HG03039 (cell line): ENCODE measurements at regions not wholly inside any gene's neighbourhood (a gene's known extent, or its start where the extent isn't known, plus 50 kb on each side); places are given as distances from the start of the nearest gene placed in this dataset.
"Not testable (repeated sequence)": the region's sequence is repeated elsewhere in the genome, so short reads cannot be mapped to it uniquely, and the experiment has no call there.

ENCODE experiments used
- ATAC-seq: cut with Tn5 transposase; IDR thresholded peaks from one replicate; pipeline ENCODE4 v1.9.1; 2021; ENCODE audit warnings: mild to moderate bottlenecking, moderate library complexity; ENCODE audit not compliant: unreplicated experiment

- ATAC-seq: no peak
Observed at GRCh38 chr5:23451156-23451555, 56.3 kb upstream of the PRDM9 start.

- ATAC-seq: no peak
Observed at GRCh38 chr5:23450187-23450586, 57.2 kb upstream of the PRDM9 start.

DNA sequence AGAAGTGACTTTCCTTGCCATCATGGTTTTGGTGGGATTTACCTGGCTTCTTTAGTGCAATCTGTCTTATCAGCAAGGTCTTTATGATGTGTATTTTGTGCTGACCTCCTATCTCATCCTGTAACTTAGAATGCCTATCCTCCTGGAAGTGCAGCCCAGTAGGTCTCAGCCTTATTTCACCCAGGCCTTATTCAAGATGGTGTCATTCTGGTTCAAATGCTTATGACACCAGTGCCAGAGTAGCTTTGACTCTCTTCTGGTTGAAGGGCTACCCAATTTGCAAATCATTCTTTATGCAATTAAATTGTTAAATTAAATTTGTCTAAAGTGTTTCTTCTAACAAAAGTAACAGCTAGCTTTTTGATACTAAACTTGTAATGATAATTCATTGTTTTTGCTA is 58.8 kb upstream of the PRDM9 start:
- no peak for ATAC-seq

DNA sequence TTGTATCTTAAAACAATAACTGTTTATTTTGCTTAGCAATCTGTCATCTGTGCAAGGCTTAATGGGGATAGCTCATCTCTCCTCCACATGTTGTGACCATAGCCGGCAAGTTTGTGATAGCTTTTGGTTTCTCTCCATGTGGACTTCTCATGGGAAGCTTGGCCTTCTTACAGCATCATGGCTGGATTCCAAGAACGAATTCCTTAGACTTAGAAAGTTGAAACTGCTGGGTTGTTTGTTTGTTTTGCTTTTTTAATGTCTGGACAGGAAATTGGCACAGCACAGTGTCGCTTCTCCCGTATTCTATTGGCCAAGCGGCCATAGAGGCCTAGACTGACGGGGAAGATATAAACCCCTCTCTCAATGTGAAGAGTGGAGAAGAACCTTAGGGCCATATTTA is 61.0 kb upstream of the PRDM9 start:
- ATAC-seq: no peak

GRCh38 chr5:23445573-23445972 is 61.8 kb upstream of the PRDM9 start:
- ATAC-seq: no peak

DNA sequence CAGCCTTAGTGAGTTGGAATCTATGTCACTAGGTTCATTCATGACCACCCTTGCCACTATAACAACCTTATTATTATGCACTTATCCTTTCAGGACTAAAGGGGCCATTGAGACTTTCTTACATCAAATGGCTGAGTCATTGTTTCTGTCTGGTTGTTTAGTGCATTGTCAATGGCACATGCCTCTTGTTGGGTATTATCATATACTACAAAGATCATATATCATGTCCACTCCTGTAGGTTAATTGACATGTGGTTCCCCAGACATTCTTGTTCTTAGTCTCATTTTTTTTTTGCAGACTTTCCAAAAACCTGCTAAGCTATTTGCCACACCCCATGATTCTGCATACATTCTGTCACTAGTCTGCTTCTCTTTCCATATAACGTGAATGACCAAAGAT is 66.7 kb upstream of the PRDM9 start:
- no peak for ATAC-seq

DNA sequence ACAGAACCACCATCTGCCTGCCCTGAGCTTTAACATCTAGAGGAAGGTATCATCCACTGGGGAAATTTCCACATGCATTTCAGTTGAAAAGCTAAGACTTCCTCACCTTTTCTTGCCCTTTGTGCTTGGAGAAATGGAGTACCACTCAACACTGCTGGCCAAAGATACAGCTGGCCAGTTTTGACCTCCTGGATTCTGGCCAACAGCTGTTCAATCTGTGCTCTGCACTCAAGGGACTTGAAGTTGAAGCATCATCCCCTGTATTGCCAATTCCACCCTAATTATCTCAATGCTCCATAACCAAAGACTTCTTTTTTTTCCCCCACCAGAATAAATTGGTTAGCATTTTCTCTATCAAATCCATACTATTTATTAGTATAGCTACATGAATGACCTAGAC is 70.4 kb upstream of the PRDM9 start:
- no peak for ATAC-seq

DNA sequence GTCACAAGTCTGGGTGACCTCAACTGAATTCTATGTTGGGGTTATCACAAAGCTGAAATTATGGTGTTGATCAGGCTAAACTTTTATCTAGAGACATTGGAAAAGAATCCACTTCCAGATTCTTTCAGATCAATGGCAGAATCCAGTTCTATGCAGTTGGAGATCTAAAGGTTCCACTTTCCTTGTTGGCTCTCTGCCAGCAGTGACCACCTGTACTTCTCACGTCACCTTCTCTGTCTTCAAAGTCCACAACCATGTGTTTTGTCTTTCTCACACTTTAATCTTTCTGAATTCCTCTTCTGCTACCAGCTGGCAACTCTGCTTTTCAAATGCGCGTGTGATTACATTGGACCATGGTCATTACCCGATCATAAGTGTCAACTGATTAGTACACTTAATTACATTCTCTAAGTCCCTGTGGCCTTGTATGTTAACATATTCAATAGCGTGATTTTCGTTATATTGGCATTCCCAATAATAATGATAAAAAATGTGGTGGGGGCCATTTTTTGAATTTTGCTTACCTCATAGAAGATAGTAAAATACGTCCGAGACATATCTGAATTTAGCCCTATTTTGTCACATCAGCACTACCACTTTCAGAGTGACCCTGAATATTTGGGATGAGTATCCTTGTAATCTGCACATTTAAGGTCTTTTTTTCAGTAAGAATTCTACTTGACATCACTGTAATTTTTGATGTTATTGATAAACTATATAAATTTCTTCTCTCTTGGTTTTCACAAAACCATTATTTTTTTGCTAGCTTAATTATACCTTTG is 73.7 kb upstream of the PRDM9 start:
- no peak for ATAC-seq

- ATAC-seq: no peak
Observed at GRCh38 chr5:23428705-23429104, 78.7 kb upstream of the PRDM9 start.

DNA sequence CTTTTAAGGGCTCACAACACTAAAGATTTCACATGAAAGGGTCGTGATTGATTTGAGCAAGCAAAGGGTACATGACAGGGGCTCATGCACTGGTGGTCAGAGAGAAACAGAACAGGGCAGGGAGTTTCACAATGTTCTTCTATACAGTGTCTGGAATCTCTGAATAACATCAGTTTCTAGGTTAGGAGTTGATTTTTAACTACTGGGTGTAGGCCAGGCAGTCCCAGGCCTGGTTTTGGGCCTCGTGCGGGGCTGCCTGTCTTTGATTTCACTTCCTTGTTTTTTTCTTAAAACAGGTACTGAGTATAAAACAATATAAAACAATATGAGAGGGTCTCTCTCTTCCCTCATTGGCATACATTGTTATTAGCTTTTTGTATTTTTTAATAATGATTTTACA is 87.2 kb upstream of the PRDM9 start:
- ATAC-seq: not testable (repeated sequence)

DNA sequence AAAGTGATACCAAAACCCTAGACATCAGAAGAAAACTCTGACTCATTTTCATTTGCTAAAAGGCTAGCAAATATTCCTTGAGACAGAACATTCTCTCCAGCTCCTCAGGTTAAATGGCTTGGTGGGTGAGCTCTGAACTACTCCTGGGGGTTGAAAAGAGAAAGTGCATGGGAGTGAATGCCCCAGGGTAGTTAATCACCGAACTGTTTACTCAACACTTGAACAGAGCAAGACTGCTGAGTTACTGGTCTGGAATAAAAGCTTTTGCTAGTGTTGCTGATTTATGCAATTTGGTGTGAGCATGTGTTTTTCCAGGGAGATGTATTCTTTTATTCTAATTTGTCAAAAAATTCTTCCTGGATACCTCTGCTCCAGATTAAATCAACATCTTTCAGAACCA is 88.3 kb upstream of the PRDM9 start:
- no peak for ATAC-seq

DNA sequence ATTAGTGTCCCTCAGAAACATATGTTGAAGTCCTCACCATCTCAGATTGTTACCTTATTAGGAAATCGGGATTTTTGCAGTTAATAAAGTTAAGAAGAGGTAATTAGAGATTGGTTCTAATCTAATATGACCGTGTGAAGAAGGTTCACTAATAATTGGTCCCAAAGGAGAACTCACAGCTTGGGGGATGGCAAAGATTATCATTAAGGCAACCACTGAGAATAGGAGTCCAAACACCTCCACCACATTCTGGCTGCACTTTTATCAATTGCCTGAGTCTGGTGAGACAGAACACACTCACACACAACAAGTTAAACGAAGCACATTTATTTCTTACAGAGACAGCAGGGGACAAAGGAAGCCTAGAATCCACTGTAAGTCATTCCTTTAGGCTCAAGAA is 94.9 kb upstream of the PRDM9 start:
- ATAC-seq: no peak

- ATAC-seq: no peak
Observed at GRCh38 chr5:23411994-23412393, 95.4 kb upstream of the PRDM9 start.

GRCh38 chr5:23411200-23411599 is 96.2 kb upstream of the PRDM9 start:
- ATAC-seq: no peak

DNA sequence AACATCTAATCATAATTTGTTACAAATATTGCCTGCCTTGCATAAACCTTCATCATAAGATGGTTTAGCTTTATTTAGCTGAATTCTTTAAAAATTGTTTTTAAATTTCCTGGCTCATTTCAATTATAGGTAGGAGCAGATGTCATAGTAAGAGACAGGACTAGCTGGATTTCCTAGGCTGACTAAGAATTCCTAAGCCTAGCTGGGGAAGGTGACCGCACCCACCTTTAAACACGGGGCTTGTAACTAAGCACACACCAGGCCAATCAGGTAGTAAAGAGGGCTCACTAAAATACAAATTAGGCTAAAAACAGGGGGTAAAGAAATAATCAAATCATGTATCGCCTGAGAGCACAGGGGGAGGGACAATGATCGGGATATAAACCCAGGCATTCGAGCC is 96.6 kb upstream of the PRDM9 start:
- ATAC-seq: not testable (repeated sequence)

GRCh38 chr5:23405316-23406068 is 101.9 kb upstream of the PRDM9 start:
- no peak for ATAC-seq

GRCh38 chr5:23402585-23402984 is 104.8 kb upstream of the PRDM9 start:
- ATAC-seq: no peak

DNA sequence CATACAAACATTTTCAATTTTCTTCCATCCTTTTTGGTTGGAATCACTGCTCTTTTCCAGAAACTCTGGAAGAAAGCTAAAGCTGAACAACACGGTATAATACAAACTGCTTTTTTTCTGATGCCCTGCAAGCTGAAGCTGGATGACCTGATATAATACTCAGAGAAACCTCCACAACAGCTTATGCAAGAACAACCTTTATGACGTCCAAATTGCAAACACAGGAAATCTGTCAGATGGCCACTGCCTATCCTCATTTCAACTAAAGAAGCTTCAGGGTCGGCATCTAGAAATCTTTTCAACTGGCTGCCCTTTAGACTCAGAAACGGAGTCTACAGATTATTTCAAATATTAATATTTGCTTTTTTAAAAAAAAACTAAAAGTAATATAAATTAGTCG is 106.5 kb upstream of the PRDM9 start:
- no peak for ATAC-seq

GRCh38 chr5:23396346-23396745 is 111.1 kb upstream of the PRDM9 start:
- ATAC-seq: no peak

DNA sequence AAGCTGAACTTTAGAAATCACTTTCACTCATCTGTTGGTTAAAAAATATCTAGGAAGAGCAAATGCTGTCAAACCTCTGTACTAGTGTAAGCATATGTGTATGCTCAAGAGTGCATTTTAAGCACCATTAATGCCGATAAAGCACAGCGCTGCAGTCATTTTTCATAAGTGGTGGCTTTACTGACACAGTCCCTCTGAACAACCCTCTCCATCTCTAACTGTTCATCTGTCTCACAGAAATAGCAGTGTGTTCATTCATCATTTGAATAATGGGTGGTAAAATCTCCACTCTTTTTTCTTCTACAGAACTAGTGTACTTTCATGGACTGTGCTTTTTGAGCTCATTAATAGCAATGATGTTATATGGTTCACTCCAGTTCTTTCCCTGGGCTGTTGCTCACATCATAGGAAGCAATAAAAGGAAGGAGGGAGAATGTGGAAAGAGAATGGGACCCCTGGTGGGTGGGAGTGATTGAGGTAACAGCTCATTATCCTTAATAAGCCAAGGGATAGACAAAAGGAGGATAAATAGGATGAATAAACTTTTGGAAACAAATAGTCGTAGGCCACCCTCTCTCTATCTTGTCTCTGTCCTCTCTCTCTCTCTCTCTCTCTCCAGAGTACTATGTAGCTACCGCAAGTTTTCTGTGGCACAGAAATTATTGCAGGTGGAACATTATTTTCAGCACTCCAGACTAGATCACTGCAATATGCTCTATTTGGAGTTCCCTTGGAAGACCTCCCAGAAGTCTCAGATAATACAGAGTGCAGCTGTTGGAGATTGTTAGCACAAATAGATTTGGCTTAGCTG is 117.9 kb upstream of the PRDM9 start:
- no peak for ATAC-seq

DNA sequence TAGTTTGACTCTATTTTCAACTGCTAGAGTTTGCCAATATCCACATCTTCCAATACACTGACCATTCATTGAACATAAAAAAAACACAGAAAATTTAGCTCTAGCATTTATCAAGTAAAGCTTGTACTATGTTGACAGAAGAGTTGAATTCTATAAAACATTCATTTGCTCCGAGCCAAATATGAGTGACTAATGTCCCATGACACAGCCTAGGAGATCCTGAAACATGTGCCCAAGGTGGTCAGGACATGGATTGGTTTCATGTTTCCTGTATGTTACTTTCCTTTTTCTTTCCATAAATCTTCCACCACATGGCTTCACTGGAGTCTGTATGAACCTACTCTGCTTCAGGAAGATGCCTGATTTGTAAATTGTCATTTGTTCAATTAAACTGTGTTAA is 122.4 kb upstream of the PRDM9 start:
- no peak for ATAC-seq

- no peak for ATAC-seq
Observed at GRCh38 chr5:23372177-23372576, 135.2 kb upstream of the PRDM9 start.
